GM19467 (cell line): ENCODE measurements at regions not wholly inside any gene's neighbourhood (a gene's known extent, or its start where the extent isn't known, plus 50 kb on each side); places are given as distances from the start of the nearest gene placed in this dataset.
"Not testable (repeated sequence)": the region's sequence is repeated elsewhere in the genome, so short reads cannot be mapped to it uniquely, and the experiment has no call there.

Experiments
- ATAC-seq: cut with Tn5 transposase; IDR thresholded peaks from one replicate; pipeline ENCODE4 v1.9.1; 2021; ENCODE audit warnings: mild to moderate bottlenecking, moderate library complexity; ENCODE audit not compliant: unreplicated experiment

- ATAC-seq, result no peak
Observed at GRCh38 chrX:128653524-128654060, 601.4 kb upstream of the ACTRT1 start.

- no peak for ATAC-seq
Observed at GRCh38 chrX:128650326-128650725, 598.1 kb upstream of the ACTRT1 start.

- no peak for ATAC-seq
Observed at GRCh38 chrX:128634754-128635153, 582.6 kb upstream of the ACTRT1 start.

- no peak for ATAC-seq
Observed at GRCh38 chrX:128623361-128623760, 571.2 kb upstream of the ACTRT1 start.

GRCh38 chrX:128622296-128622695 lies 570.1 kb upstream of the ACTRT1 start:
- ATAC-seq, result no peak

- ATAC-seq, result no peak
Observed at GRCh38 chrX:128619490-128619889, 567.3 kb upstream of the ACTRT1 start.

- ATAC-seq, result no peak
Observed at GRCh38 chrX:128616933-128617332, 564.7 kb upstream of the ACTRT1 start.

GRCh38 chrX:128606817-128607216 lies 554.6 kb upstream of the ACTRT1 start:
- not testable (repeated sequence) for ATAC-seq

GRCh38 chrX:128606357-128606756 lies 554.2 kb upstream of the ACTRT1 start:
- not testable (repeated sequence) for ATAC-seq

- no peak for ATAC-seq
Observed at GRCh38 chrX:128601706-128602105, 549.5 kb upstream of the ACTRT1 start.

- ATAC-seq, result no peak
Observed at GRCh38 chrX:128599632-128600031, 547.4 kb upstream of the ACTRT1 start.

GRCh38 chrX:128582036-128582435 lies 529.8 kb upstream of the ACTRT1 start:
- no peak for ATAC-seq

GRCh38 chrX:128581615-128582014 lies 529.4 kb upstream of the ACTRT1 start:
- no peak for ATAC-seq

- no peak for ATAC-seq
Observed at GRCh38 chrX:128543114-128543513, 490.9 kb upstream of the ACTRT1 start.

- ATAC-seq, result peak; percentile 53
Observed at GRCh38 chrX:128518508-128518907, 466.3 kb upstream of the ACTRT1 start.

- ATAC-seq, result no peak
Observed at GRCh38 chrX:128517691-128518090, 465.5 kb upstream of the ACTRT1 start.

- ATAC-seq, result no peak
Observed at GRCh38 chrX:128504496-128504895, 452.3 kb upstream of the ACTRT1 start.

- ATAC-seq, result no peak
Observed at GRCh38 chrX:128464116-128464515, 411.9 kb upstream of the ACTRT1 start.

- ATAC-seq, result no peak
Observed at GRCh38 chrX:128460835-128461234, 408.6 kb upstream of the ACTRT1 start.

- ATAC-seq, result no peak
Observed at GRCh38 chrX:128458888-128459287, 406.7 kb upstream of the ACTRT1 start.

- no peak for ATAC-seq
Observed at GRCh38 chrX:128457674-128458073, 405.5 kb upstream of the ACTRT1 start.

GRCh38 chrX:128439159-128439558 lies 387.0 kb upstream of the ACTRT1 start:
- no peak for ATAC-seq

- ATAC-seq, result no peak
Observed at GRCh38 chrX:128438082-128438481, 385.9 kb upstream of the ACTRT1 start.
